NCI-H2196 (cell line): ENCODE measurements at regions not wholly inside any gene's neighbourhood (a gene's known extent, or its start where the extent isn't known, plus 50 kb on each side); places are given as distances from the start of the nearest gene placed in this dataset.
"Not testable (repeated sequence)": the region's sequence is repeated elsewhere in the genome, so short reads cannot be mapped to it uniquely, and the experiment has no call there.

Source experiments
- DNase-seq: peaks from one replicate; lab custom pipeline; 2025; ENCODE audit not compliant: unreplicated experiment; lab: John Stamatoyannopoulos, UW

DNA sequence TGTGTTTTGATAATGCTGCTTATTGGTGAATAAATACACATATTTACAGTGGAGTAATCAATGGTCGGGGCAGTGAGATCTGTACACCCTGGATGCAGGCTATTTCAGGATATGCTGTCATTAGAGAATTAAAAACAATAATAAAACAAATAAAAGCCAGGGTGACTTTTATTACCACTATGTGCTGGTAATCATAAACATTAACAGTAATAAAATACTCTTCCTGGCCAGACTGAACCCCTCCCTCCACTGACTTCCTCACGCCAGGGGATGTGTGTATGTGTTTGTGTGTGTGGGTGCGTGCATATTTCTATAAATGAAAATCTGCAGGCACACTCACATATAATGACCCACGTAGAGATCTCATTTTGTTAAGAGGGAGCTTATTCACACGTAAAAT is 98.0 kb upstream of the MAP9 start:
- DNase-seq, result no peak

DNA sequence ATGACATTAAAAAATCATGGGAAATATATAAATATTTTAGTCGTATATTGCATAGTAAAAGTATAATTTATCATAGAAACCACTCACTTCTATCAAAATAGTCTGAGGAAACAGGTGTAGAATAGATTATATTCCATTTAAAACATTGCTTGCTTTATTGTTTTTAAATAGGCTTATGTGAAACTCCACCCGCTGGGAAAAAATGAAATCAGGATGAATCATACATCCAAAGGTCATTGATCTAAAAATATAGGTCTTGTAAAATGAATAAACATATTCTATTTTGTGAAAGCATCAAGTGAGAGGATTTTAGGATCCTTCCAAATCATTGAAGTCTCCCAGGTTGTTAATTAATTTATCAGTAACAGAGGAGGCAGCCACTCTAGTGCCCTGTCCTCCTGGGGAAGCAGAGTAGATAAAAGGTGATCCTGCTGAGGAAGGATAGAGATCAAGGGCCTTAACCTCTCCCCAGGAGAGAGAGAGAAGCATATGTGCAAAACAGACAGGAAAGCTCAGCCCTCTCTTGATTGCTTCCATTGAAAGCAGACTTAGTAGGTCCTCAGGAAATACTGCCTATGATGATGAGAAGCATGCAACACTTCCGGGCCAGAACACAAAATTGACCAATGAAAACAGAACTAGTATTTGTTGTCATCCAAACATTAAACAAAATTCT is 96.8 kb upstream of the MAP9 start:
- DNase-seq, result no peak

DNA sequence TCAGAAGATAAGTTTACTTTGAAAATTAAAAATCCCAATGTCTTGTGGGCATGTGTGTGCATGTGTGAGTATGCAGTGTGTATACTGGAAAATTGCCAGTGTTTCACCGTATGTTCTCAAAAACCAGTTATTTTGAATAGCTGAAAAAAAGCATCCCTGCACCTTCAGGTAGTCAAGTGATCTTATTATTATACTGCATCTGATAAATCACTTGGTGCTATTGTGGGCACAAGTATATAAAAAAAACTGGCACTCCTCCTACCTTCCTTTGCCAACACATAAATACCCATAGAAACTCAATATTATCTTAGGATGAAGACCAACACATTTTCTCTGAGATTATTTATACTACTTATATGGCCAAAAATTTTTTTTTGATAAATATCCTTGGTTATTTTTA is 91.5 kb upstream of the MAP9 start:
- DNase-seq, result no peak

DNA sequence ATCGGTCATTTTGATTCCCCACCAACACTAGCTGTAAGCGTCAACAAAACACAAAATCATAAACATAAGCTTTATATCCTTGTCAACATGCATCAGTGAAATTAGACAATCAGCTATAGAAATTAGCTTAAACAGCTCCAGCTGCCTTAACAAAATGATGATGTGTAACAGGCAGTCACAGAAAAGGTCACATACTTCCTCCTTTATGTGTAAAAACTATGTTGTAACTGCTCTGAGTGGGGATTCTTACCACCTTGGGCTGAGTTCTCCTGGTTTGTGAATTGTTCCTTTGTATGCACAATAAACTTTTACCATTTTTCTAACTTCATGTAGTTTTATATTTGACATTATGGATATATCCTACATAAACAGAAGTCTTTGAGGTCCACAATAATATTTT is 73.9 kb upstream of the MAP9 start:
- DNase-seq, result no peak

DNA sequence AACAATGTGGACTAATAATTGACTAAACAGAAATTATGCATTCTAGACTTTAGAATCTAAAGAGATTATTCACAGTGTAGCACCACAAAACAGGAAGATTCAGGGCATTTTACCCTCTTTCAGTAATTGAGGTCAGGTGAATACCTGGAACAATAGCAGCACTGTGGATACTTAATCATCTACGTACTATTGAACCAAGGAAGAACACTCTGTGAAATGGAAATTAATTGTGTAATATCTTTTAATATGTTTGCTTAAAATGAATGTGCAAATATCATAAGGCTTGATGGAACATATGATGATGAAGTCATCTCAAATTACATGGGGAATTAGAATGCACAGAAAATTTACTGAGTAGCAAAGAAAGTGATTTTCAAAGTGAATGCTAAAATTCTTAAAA is 68.5 kb upstream of the MAP9 start:
- DNase-seq, result no peak

DNA sequence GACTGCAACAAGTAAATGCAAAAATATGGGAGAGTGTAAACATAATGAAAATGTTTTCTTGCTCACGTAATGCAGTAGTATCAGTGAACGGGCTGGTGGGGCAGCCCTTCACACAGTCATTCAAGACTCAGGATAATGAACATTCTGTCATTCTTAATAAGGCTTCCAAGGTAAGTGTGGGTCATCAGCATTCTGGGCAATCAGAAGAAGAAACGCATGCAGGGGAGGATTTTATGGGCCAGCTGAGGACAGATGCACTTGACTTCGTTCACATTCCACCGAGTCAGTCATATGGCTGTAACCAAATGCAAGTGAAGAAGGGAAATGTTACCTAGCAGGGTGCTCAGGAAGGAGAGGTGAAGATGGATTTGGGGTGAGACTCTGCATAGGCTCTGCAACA is 68.0 kb upstream of the MAP9 start:
- no peak for DNase-seq

DNA sequence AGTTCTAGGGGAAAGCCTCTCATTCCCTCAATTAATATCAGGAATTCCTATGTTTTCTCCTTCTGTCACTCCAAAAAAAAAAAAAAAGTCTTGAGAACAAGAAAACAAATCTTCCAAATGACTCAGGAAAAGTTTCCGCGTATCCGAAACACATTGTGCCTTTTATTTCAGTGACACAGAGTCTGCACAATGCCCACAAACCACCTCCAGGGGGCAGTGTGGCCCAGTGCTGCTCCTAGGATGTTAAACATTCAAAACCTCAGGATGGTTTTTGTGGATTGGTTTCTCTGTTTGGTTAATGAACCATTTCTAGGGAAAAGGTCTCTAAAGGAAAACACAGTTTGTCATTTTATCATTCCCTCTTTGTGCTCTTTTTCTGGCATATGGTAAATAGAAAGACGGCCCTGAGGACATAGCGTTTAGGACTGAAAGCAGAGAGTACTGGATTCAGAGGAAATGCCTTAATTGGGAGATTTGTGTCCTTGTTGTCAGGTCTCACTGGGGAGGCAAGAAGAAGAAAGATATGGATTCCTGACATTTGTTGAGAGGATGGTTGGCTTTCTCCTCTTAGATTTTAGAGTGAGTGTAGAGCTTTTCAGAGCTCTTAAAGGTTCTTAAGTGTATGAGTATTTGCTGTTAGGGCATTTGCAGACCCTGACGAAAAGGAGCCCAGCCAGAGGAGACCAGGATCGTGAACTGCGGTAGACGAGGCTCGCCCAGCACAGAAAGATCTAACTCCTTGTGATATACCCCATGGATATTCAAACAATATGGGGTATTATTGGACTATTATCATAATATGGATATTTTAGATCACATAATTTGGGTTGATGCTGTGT is 65.7 kb upstream of the MAP9 start:
- peak; percentile 47 for DNase-seq

DNA sequence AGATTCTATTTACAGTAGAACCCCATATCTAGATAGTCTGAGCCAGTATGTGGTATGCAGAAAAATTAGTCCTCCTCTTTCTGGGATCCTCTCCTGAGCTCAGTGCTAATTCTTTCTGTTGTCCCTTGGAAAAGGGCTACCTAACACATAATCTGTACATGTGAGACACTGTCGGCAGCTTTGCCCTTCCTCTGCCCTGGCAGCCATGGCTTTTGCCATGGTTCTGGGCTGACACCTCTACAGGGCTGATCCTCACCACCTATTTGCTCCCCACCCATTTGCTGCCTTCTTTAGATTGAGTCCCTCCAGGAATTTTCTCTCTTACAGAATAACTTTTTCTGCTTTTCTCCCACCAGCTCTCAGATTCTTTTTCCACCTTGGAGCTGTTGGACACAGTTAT is 64.7 kb upstream of the MAP9 start:
- DNase-seq, result no peak

DNA sequence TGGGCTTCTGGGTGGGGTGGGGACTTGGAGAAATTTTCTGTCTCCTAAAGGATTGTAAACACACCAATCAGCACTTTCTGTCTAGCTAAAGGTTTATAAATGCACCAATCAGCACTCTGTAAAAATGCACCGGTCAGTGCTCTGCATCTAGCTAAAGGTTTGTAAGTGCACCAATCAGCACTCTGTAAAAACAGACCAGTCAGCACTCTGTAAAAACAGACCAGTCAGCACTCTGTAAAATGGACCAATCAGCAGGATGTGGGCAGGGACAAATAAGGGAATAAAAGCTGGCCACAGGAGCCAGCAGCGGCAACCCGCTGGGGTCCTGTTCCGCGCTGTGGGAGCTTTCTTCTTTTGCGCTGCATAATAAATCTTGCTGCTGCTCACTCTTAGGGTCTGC is 63.0 kb upstream of the MAP9 start:
- DNase-seq, result not testable (repeated sequence)

DNA sequence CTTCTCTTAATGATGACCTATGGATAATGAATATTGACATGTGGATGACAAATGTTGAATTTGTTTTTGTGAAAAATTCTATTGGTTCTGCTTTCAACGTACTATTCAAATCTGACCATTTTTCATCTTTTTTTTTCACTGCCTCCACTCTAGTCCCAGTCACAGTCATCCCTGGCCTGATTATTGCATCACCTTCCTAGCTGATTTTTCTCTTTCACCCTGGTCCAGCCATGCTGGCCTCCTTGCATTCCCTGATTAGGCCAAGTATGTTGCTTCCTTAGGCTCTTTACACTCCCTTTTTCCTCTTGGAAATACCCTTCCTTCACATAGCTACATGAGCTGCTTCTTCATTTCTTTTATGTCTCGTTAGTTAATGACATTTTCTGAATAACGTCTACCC is 58.1 kb upstream of the MAP9 start:
- no peak for DNase-seq

DNA sequence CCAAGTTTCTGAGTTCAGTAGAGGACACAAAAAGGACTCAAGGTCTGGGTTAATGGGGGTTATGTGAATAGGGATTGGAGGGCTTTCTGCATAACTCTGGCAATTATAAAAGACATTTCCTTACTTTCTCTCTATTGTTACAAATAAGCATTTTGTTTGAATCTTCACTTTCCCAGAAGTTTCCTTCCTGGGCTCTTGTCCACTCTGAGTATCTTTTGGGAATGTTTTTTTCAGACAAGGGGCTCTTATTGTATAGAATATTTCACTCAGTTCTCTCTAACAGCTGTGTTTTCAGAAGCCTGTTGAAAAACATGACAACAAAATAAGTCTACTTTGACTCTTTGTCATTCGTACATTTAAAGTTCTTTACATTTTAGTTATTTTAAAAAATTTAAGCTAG is 57.6 kb upstream of the MAP9 start:
- DNase-seq, result no peak

DNA sequence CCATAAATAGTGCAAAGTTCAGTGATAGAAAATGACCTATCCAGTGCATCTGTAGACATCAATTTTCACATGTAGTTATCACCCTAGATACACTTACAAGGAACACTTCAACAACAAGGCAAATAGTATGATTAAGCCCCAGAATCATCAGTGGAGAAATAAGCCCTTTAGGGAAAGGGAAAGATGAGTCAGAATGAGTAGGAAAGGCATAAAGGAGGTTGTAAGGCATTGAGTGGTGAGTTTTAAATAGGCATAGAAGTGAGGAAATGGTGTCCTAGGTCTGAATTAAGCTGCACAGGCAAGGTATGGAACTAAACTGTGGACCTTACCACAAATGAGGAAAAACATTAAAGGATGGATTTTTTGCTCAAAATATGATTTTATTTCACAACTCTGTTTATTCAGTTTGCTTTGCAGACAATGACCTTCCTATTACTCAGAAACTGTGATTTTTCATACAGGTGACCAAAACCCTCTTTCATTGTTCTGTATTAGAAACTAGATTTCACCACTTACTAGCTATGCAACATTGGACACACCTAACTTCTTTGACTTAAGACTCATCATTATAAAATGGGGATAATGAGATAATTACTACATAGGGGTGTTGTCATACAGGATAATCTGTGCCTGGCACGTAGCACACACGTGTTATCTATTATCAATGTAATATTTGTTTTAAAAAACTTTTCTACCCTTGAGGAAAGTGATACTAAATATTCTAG is 57.0 kb upstream of the MAP9 start:
- no peak for DNase-seq

DNA sequence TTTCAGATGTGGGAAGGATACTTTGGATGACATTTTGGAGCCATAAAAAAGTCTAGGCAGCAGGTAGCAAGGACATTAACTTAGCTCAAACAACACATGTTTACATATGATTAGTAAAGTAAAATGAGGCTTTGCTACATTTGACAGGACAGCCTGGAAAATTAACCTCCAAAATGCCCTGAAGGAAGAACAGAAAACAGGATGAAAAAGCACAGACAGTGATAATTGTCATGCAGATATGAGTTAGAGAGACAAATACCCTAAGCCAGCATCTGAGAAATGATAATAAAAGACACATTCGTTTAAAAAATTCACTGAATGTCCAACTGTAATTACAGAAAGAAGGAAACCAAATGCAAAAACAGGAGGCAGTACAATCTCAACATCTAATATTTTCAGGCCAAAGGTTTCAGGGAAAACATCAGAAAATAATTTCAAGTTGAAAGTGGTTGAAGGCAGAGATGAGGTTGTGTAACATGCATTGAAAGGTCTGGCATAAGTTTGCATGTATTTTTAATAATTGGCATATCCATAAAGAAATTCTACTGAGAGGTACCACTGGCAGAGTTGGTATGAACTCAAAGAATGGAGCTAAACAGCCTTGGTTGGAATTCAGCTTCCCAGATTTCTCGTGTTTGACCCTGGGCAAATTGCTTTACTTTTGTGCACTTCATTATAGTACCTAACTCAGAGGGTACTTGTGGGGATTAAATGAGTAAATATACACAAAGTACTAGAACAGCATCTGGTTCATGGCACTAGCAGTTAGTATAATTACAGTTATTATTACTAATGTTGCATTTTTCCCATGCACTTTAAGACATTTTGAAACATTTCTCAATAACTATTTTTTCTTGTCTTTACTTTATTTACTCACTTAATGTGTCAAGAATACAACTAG is 54.4 kb upstream of the MAP9 start:
- DNase-seq, result no peak

DNA sequence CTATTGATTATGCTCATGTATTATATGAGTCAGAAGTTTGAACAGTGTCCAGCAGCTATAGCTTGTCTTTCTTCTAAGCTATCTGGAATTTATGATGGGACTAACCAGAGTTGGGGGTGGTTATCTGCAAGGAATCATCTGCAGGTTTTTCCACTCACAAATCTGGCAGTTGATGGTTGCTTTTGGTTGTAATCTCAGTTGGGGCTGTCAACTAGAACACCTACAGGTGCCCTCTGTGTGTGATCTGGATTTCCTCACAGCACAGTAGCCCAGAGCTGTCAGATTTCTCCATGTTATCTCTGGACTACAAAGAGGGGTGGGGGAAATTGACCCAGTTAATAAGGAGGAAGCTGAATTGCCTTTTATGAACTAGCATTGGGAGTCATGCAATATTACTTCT is 51.4 kb upstream of the MAP9 start:
- DNase-seq, result no peak

DNA sequence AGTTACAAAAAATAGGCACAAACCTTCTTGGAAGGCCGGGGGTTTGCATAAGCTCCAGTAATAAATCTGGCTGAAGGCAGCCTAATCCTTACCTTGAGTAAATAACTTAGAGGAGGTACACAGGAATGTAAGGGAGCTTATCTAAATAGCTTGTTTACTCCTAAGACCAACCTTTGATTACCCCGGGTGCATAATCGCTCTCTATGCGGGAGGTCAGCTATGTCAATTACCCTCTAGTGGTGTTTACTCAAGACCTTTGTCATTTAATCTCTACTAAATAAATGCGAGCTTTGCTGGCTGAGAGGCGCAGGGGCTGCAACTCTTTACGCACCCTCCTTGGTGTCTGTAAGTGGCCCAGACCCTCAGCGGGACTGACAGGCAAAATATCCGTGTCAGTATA is 50.2 kb upstream of the MAP9 start:
- no peak for DNase-seq
